ENCODE measurements at regions not wholly inside any gene's neighbourhood (a gene's known extent, or its start where the extent isn't known, plus 50 kb on each side); places are given as distances from the start of the nearest gene placed in this dataset.

- no peak overlapping the region for H3K27ac Mint-ChIP-seq
- Histone ChIP-seq H3K4me1 (ENCODE audit: control insufficient read depth in 2 of 2, insufficient read depth in 2 of 2, low read length in 2 of 2) (no peaks in the 10 kb centered on the region), H3K27me3 (replicated peaks in 1 of 4; ENCODE audit: control extremely low read depth in 1 of 4, control insufficient read depth in 3 of 4, insufficient read depth in 4 of 4, low read length in 3 of 4) (no peaks in the 10 kb centered on the region), H3K79me2 (ENCODE audit: control insufficient read depth, insufficient read depth, low read length) (no peaks in the 10 kb centered on the region), H3K9ac (ENCODE audit: low read length) (no peak overlapping the region), H3K9me3 (ENCODE audit: control extremely low read depth in 1 of 3, control insufficient read depth in 2 of 3, insufficient read depth in 1 of 3, low read length in 2 of 3) (no peaks in the 10 kb centered on the region), H3K4me3 (ENCODE audit: control extremely low read depth in 1 of 5, extremely low read depth in 1 of 5, insufficient read depth in 1 of 5, low read depth in 2 of 5, low read length in 4 of 5) (no peak overlapping the region), H3K36me3 (replicated peaks in 1 of 2; ENCODE audit: control extremely low read depth in 1 of 2, control insufficient read depth in 1 of 2, extremely low read depth in 1 of 2, insufficient read depth in 2 of 2, low read length in 1 of 2) (no peaks in the 10 kb centered on the region), H3K4me2 (replicated peaks; ENCODE audit: low read depth, low read length, poor library complexity, severe bottlenecking) (no peak overlapping the region), H3K27ac (ENCODE audit: low read length in 2 of 2) (no peak overlapping the region), H4K20me1 (ENCODE audit: control insufficient read depth, insufficient read depth, low read length, poor library complexity, severe bottlenecking) (no peaks in the 10 kb centered on the region), H2AFZ (ENCODE audit: insufficient read depth, low read depth, low read length, poor library complexity, severe bottlenecking) (no peak overlapping the region)
- TF ChIP-seq EZH2 (IDR thresholded peaks at IDR 0.05; ENCODE audit: borderline replicate concordance, insufficient read depth, low read depth, low read length, poor library complexity, severe bottlenecking) (no peak), CTCF (IDR thresholded peaks at IDR 0.05) (no peak)
- no peaks in the 10 kb centered on the region for H3K4me1 Mint-ChIP-seq
- no peak for ATAC-seq (ENCODE audit: low read depth)
- intact Hi-C loops (cut with micrococcal nuclease), result no loop called here
- ChIA-PET POLR2A (no interaction called here), CTCF (no interaction called here)
- no peak overlapping the region for H3K4me3 Mint-ChIP-seq
- DNase-seq, result no peak
- peaks cover 5% of the 10 kb centered on the region for H3K27me3 Mint-ChIP-seq
- no peaks in the 10 kb centered on the region for H3K9me3 Mint-ChIP-seq (ENCODE audit: insufficient read depth)
- 73% methylated on average over 3 of the region's 5 CpGs for WGBS (ENCODE audit: insufficient coverage)
Observed at GRCh38 chr9:88680041-88680440, 145.1 kb downstream of the NXNL2 start.

- peaks cover 5% of the 10 kb centered on the region for H3K27me3 Mint-ChIP-seq
- Histone ChIP-seq H3K4me2 (replicated peaks; ENCODE audit: low read depth, low read length, poor library complexity, severe bottlenecking) (no peak overlapping the region), H3K79me2 (ENCODE audit: control insufficient read depth, insufficient read depth, low read length) (no peaks in the 10 kb centered on the region), H3K9me3 (ENCODE audit: control extremely low read depth in 1 of 3, control insufficient read depth in 2 of 3, insufficient read depth in 1 of 3, low read length in 2 of 3) (no peaks in the 10 kb centered on the region), H2AFZ (ENCODE audit: insufficient read depth, low read depth, low read length, poor library complexity, severe bottlenecking) (no peak overlapping the region), H4K20me1 (ENCODE audit: control insufficient read depth, insufficient read depth, low read length, poor library complexity, severe bottlenecking) (no peaks in the 10 kb centered on the region), H3K36me3 (replicated peaks in 1 of 2; ENCODE audit: control extremely low read depth in 1 of 2, control insufficient read depth in 1 of 2, extremely low read depth in 1 of 2, insufficient read depth in 2 of 2, low read length in 1 of 2) (no peaks in the 10 kb centered on the region), H3K9ac (ENCODE audit: low read length) (no peak overlapping the region), H3K4me1 (ENCODE audit: control insufficient read depth in 2 of 2, insufficient read depth in 2 of 2, low read length in 2 of 2) (no peaks in the 10 kb centered on the region), H3K4me3 (ENCODE audit: control extremely low read depth in 1 of 5, extremely low read depth in 1 of 5, insufficient read depth in 1 of 5, low read depth in 2 of 5, low read length in 4 of 5) (no peak overlapping the region), H3K27ac (ENCODE audit: low read length in 2 of 2) (no peak overlapping the region), H3K27me3 (replicated peaks in 1 of 4; ENCODE audit: control extremely low read depth in 1 of 4, control insufficient read depth in 3 of 4, insufficient read depth in 4 of 4, low read length in 3 of 4) (no peaks in the 10 kb centered on the region)
- no peak for TF ChIP-seq EZH2 (IDR thresholded peaks at IDR 0.05; ENCODE audit: borderline replicate concordance, insufficient read depth, low read depth, low read length, poor library complexity, severe bottlenecking)
- TF ChIP-seq CTCF (IDR thresholded peaks at IDR 0.05), result no peak
- no peak overlapping the region for H3K4me3 Mint-ChIP-seq
- 89% methylated on average over 6 of the region's 8 CpGs for WGBS (ENCODE audit: insufficient coverage)
- intact Hi-C loops (cut with micrococcal nuclease), result no loop called here
- ChIA-PET POLR2A (no interaction called here), CTCF (no interaction called here)
- no peak for ATAC-seq (ENCODE audit: low read depth)
- no peak for DNase-seq
- no peaks in the 10 kb centered on the region for H3K4me1 Mint-ChIP-seq
- no peaks in the 10 kb centered on the region for H3K9me3 Mint-ChIP-seq (ENCODE audit: insufficient read depth)
- no peak overlapping the region for H3K27ac Mint-ChIP-seq
Observed at GRCh38 chr9:88680505-88681160, 145.7 kb downstream of the NXNL2 start.

Data from B cell (primary cell).